Adrenal gland (tissue), 5 donors: ENCODE measurements at regions not wholly inside any gene's neighbourhood (a gene's known extent, or its start where the extent isn't known, plus 50 kb on each side); places are given as distances from the start of the nearest gene placed in this dataset.

Experiments used
- CTCF ChIP-seq, 6 experiments: fragments of 450-650 bp in 4 of 6; fragments of 200-600 bp in 2 of 6; sonication (generic) in 1 of 6; IDR thresholded peaks; 1 replicate in 5 of 6; 2 replicates in 1 of 6; pipeline versions ENCODE4 v1.5.1 to v1.8.0; 2016 to 2021; ENCODE audit warnings: antibody characterized with exemption in 6 of 6, mild to moderate bottlenecking in 2 of 6, moderate library complexity in 1 of 6
- POLR2A ChIP-seq, 2 donors: fragments of 450-650 bp; IDR thresholded peaks; one replicate each; pipeline ENCODE4 v1.6.1; 2017; ENCODE audit warnings: antibody characterized with exemption in 2 of 2, mild to moderate bottlenecking in 2 of 2, moderate library complexity in 1 of 2
- donor health status: DM: no; HTN: no; CAD: no.

GRCh38 chr2:12839339-12839738 lies 122.6 kb downstream of the TRIB2 start:
- TF ChIP-seq CTCF (IDR thresholded peaks at IDR 0.05) (no peak), POLR2A (IDR thresholded peaks at IDR 0.05) (no peak)
